ENCODE measurements at regions not wholly inside any gene's neighbourhood (a gene's known extent, or its start where the extent isn't known, plus 50 kb on each side); places are given as distances from the start of the nearest gene placed in this dataset.
"Not testable (repeated sequence)": the region's sequence is repeated elsewhere in the genome, so short reads cannot be mapped to it uniquely, and the experiment has no call there.

- no peak for DNase-seq
- Histone ChIP-seq H3K9me3 (replicated peaks in 1 of 3) (no peaks in the 10 kb centered on the region), H3K36me3 (replicated peaks in 1 of 2) (no peaks in the 10 kb centered on the region), H3K4me3 (no peak overlapping the region), H3K27me3 (no peaks in the 10 kb centered on the region), H3K4me1 (replicated peaks in 1 of 2) (no peaks in the 10 kb centered on the region), H3K27ac (no peak overlapping the region)
- TF ChIP-seq POLR2A (IDR thresholded peaks at IDR 0.05): no peak
- no peak for TF ChIP-seq CTCF (IDR thresholded peaks at IDR 0.05)
- intact Hi-C loops (cut with DNase I): no loop called here
These were observed 540.3 kb downstream of the HINT1 start for GRCh38 chr5:130624805-130625204.

- TF ChIP-seq CTCF (IDR thresholded peaks at IDR 0.05) (no peak), POLR2A (IDR thresholded peaks at IDR 0.05) (no peak)
- no peaks in the 10 kb centered on the region for H3K9me3 ChIP-seq (replicated peaks in 1 of 3)
- no peak overlapping the region for H3K4me3 ChIP-seq
- intact Hi-C loops (cut with DNase I): no loop called here
- H3K27me3 ChIP-seq: no peaks in the 10 kb centered on the region
- 63 to 80% (median 71%) methylated on average over 2 of the region's 2 CpGs for WGBS, 4 donors
- no peak overlapping the region for H3K27ac ChIP-seq
- no peaks in the 10 kb centered on the region for H3K36me3 ChIP-seq (replicated peaks in 1 of 2)
- DNase-seq: no peak
- H3K4me1 ChIP-seq (replicated peaks in 1 of 2): no peaks in the 10 kb centered on the region
These were observed 548.9 kb downstream of the HINT1 start for GRCh38 chr5:130616161-130616560.

- intact Hi-C loops (cut with DNase I): no loop called here
- Histone ChIP-seq H3K36me3 (replicated peaks in 1 of 2) (no peaks in the 10 kb centered on the region), H3K27ac (no peak overlapping the region), H3K9me3 (replicated peaks in 1 of 3) (no peaks in the 10 kb centered on the region), H3K4me3 (no peak overlapping the region), H3K27me3 (no peaks in the 10 kb centered on the region), H3K4me1 (replicated peaks in 1 of 2) (no peaks in the 10 kb centered on the region)
- no peak for DNase-seq
- TF ChIP-seq CTCF (IDR thresholded peaks at IDR 0.05) (no peak), POLR2A (IDR thresholded peaks at IDR 0.05) (no peak)
These were observed 559.8 kb downstream of the HINT1 start for GRCh38 chr5:130605234-130605633.

GRCh38 chr5:130596647-130597046 is 568.4 kb downstream of the HINT1 start:
- H3K9me3 ChIP-seq (replicated peaks in 1 of 3); H3K27me3 ChIP-seq; intact Hi-C loops (cut with DNase I); DNase-seq; H3K27ac ChIP-seq; H3K4me1 ChIP-seq (replicated peaks in 1 of 2); H3K4me3 ChIP-seq; H3K36me3 ChIP-seq (replicated peaks in 1 of 2): not testable (repeated sequence)
- WGBS, 4 donors: 86 to 96% (median 90%) methylated on average over 25 of the region's 25 CpGs

- DNase-seq: no peak
- Histone ChIP-seq H3K4me3 (no peak overlapping the region), H3K9me3 (replicated peaks in 1 of 3) (no peaks in the 10 kb centered on the region), H3K4me1 (replicated peaks in 1 of 2) (no peaks in the 10 kb centered on the region), H3K27me3 (no peaks in the 10 kb centered on the region), H3K27ac (no peak overlapping the region), H3K36me3 (replicated peaks in 1 of 2) (no peaks in the 10 kb centered on the region)
- 44 to 60% (median 54%) methylated on average over 2 of the region's 2 CpGs for WGBS, 4 donors
- intact Hi-C loops (cut with DNase I): no loop called here
- TF ChIP-seq CTCF (IDR thresholded peaks at IDR 0.05): no peak
- TF ChIP-seq POLR2A (IDR thresholded peaks at IDR 0.05): no peak
These were observed 584.8 kb downstream of the HINT1 start for GRCh38 chr5:130580264-130580663.
